Neural cell (in vitro differentiated cells): ENCODE measurements at regions not wholly inside any gene's neighbourhood (a gene's known extent, or its start where the extent isn't known, plus 50 kb on each side); places are given as distances from the start of the nearest gene placed in this dataset.

Experiments used
- H2AFZ ChIP-seq: fragments of 200-600, 300-800 bp; sonication (generic), shearing (Covaris generic); 2 replicates; pipeline ENCODE4 v1.6.0; 2014; ENCODE audit warnings: low read depth, mild to moderate bottlenecking, antibody characterized with exemption, low read length, moderate library complexity
- H3F3A ChIP-seq: fragments of 200-600 bp; shearing (Covaris generic); 2 replicates; pipeline ENCODE4 v1.6.1; 2016; ENCODE audit warnings: mild to moderate bottlenecking, moderate library complexity, mixed read lengths, antibody characterized with exemption, low read length; ENCODE audit not compliant: insufficient read depth, poor library complexity, severe bottlenecking
- H3K27ac ChIP-seq: fragments of 200-600, 300-800 bp; sonication (generic), shearing (Covaris generic); 2 replicates; pipeline ENCODE4 v1.5.1; 2014; ENCODE audit warnings: mild to moderate bottlenecking, low read length, moderate library complexity
- H3K27me3 ChIP-seq: fragments of 300-800, 200-600 bp; sonication (generic), shearing (Covaris generic); 2 replicates; pipeline ENCODE4 v1.6.0; 2014; ENCODE audit warnings: mild to moderate bottlenecking, low read depth, low read length, moderate library complexity; ENCODE audit not compliant: insufficient read depth
- H3K36me3 ChIP-seq: fragments of 300-800, 200-600 bp; sonication (generic), shearing (Covaris generic); 2 replicates; pipeline ENCODE4 v1.5.1; 2014; ENCODE audit warnings: mild to moderate bottlenecking, antibody characterized with exemption, low read length, moderate library complexity; ENCODE audit not compliant: insufficient read depth
- H3K4me2 ChIP-seq: fragments of 300-800, 200-600 bp; sonication (generic), shearing (Covaris generic); 2 replicates; pipeline ENCODE4 v1.6.0; 2014; ENCODE audit warnings: mild to moderate bottlenecking, low read length
- H3K4me3 ChIP-seq: fragments of 300-800, 200-600 bp; sonication (generic), shearing (Covaris generic); 2 replicates; pipeline ENCODE4 v1.5.1; 2014; ENCODE audit warnings: mild to moderate bottlenecking, low read length, moderate library complexity
- H3K79me2 ChIP-seq: fragments of 200-600 bp; shearing (Covaris generic); replicated peaks from 2 replicates; pipeline ENCODE4 v1.6.0; 2014; ENCODE audit warnings: mild to moderate bottlenecking, low read length, moderate library complexity; ENCODE audit not compliant: insufficient read depth
- H3K9ac ChIP-seq: fragments of 300-800, 200-600 bp; sonication (generic), shearing (Covaris generic); 2 replicates; pipeline ENCODE4 v1.6.1; 2016; ENCODE audit warnings: mild to moderate bottlenecking, low read length, mixed read lengths
- H3K9me2 ChIP-seq: fragments of 200-600 bp; shearing (Covaris generic); 2 replicates; pipeline ENCODE4 v1.6.1; 2016; ENCODE audit warnings: mild to moderate bottlenecking, low read length, mixed read lengths; ENCODE audit not compliant: insufficient read depth
- H3K9me3 ChIP-seq: fragments of 200-600, 300-800 bp; sonication (generic), shearing (Covaris generic); 2 replicates; pipeline ENCODE4 v1.6.1; 2016; ENCODE audit warnings: mild to moderate bottlenecking, mixed run types, low read length, moderate library complexity, mixed read lengths
- H4K20me1 ChIP-seq: fragments of 200-600 bp; shearing (Covaris generic); 2 replicates; pipeline ENCODE4 v1.6.1; 2016; ENCODE audit warnings: mild to moderate bottlenecking, mixed run types; ENCODE audit not compliant: insufficient read depth
- CTCF ChIP-seq: fragments of 450-650 bp; IDR thresholded peaks from 2 replicates; pipeline ENCODE4 v1.5.1; 2014; ENCODE audit warnings: antibody characterized with exemption, mild to moderate bottlenecking, moderate library complexity; ENCODE audit not compliant: poor library complexity, severe bottlenecking
- EP300 ChIP-seq: fragments of 450-650 bp; conservative IDR thresholded peaks from 2 replicates; pipeline ENCODE4 v1.6.1; 2014; ENCODE audit warnings: antibody characterized with exemption, mild to moderate bottlenecking, moderate library complexity; ENCODE audit not compliant: poor library complexity, severe bottlenecking
- EZH2 ChIP-seq: fragments of 200-600, 300-800 bp; shearing (Covaris generic), sonication (generic); IDR thresholded peaks from 2 replicates; pipeline ENCODE4 v1.6.1; 2014; ENCODE audit warnings: antibody characterized with exemption, low read length, borderline replicate concordance, mild to moderate bottlenecking; ENCODE audit not compliant: insufficient read depth, poor library complexity, severe bottlenecking
- MXI1 ChIP-seq: fragments of 450-650 bp; conservative IDR thresholded peaks from 2 replicates; pipeline ENCODE4 v1.6.1; 2014; ENCODE audit warnings: antibody characterized with exemption, mild to moderate bottlenecking; ENCODE audit not compliant: poor library complexity, severe bottlenecking
- POLR2AphosphoS5 ChIP-seq: IDR thresholded peaks from 2 replicates; pipeline ENCODE4 v1.6.1; 2012
- RAD21 ChIP-seq: fragments of 450-650 bp; conservative IDR thresholded peaks from 2 replicates; pipeline ENCODE4 v1.6.1; 2014; ENCODE audit warnings: antibody characterized with exemption, mild to moderate bottlenecking, moderate library complexity
- REST ChIP-seq: IDR thresholded peaks from 2 replicates; pipeline ENCODE4 v1.6.1; 2012; ENCODE audit warnings: borderline replicate concordance
- SMC3 ChIP-seq: fragments of 450-650 bp; conservative IDR thresholded peaks from 2 replicates; pipeline ENCODE4 v1.6.1; 2014; ENCODE audit warnings: antibody characterized with exemption, mild to moderate bottlenecking, moderate library complexity; ENCODE audit not compliant: poor library complexity
- TAF1 ChIP-seq: IDR thresholded peaks from 2 replicates; pipeline ENCODE4 v1.6.1; 2012; ENCODE audit warnings: low read depth

GRCh38 chr7:132072873-132073272 lies 503.4 kb downstream of the PLXNA4 start:
- no peaks in the 10 kb centered on the region for H3K36me3 ChIP-seq
- H3K4me3 ChIP-seq: no peak overlapping the region
- H3K9me2 ChIP-seq: no peaks in the 10 kb centered on the region
- no peak overlapping the region for H3K9ac ChIP-seq
- no peaks in the 10 kb centered on the region for H3F3A ChIP-seq
- no peaks in the 10 kb centered on the region for H3K27me3 ChIP-seq
- H3K79me2 ChIP-seq: no peaks in the 10 kb centered on the region
- H2AFZ ChIP-seq: no peak overlapping the region
- H3K9me3 ChIP-seq: no peaks in the 10 kb centered on the region
- TF ChIP-seq EP300 (peak; percentile 60), MXI1 (no peak)
- H3K27ac ChIP-seq: no peak overlapping the region
- no peak overlapping the region for H3K4me2 ChIP-seq
- no peaks in the 10 kb centered on the region for H4K20me1 ChIP-seq

- H3K27ac ChIP-seq: no peak overlapping the region
- H3K4me2 ChIP-seq: no peak overlapping the region
- H3K4me3 ChIP-seq: no peak overlapping the region
- no peaks in the 10 kb centered on the region for H4K20me1 ChIP-seq
- no peaks in the 10 kb centered on the region for H3K9me2 ChIP-seq
- no peaks in the 10 kb centered on the region for H3K27me3 ChIP-seq
- H3F3A ChIP-seq: no peaks in the 10 kb centered on the region
- no peaks in the 10 kb centered on the region for H3K79me2 ChIP-seq
- no peak overlapping the region for H2AFZ ChIP-seq
- H3K36me3 ChIP-seq: no peaks in the 10 kb centered on the region
- TF ChIP-seq TAF1: no peak
- no peak for TF ChIP-seq EP300
- no peak for TF ChIP-seq CTCF
- no peak for TF ChIP-seq RAD21
- TF ChIP-seq MXI1: no peak
- TF ChIP-seq EZH2: no peak
- TF ChIP-seq SMC3: no peak
- TF ChIP-seq POLR2AphosphoS5: no peak
- TF ChIP-seq REST: no peak
- H3K9me3 ChIP-seq: no peaks in the 10 kb centered on the region
- H3K9ac ChIP-seq: no peak overlapping the region
Observed at GRCh38 chr7:132072165-132072564, 504.1 kb downstream of the PLXNA4 start.

- no peak for TF ChIP-seq TAF1
- TF ChIP-seq CTCF: no peak
- TF ChIP-seq SMC3: no peak
- no peak for TF ChIP-seq EP300
- TF ChIP-seq MXI1: no peak
- H3K9ac ChIP-seq: no peak overlapping the region
- no peaks in the 10 kb centered on the region for H3K27me3 ChIP-seq
- no peak overlapping the region for H3K4me2 ChIP-seq
- H3K9me3 ChIP-seq: no peaks in the 10 kb centered on the region
- H4K20me1 ChIP-seq: no peaks in the 10 kb centered on the region
- H3K4me3 ChIP-seq: no peak overlapping the region
- H3K9me2 ChIP-seq: no peaks in the 10 kb centered on the region
- H3K79me2 ChIP-seq: no peaks in the 10 kb centered on the region
- H3K36me3 ChIP-seq: no peaks in the 10 kb centered on the region
- H2AFZ ChIP-seq: no peak overlapping the region
- H3K27ac ChIP-seq: no peak overlapping the region
- H3F3A ChIP-seq: no peaks in the 10 kb centered on the region
Observed at GRCh38 chr7:132069306-132069705, 507.0 kb downstream of the PLXNA4 start.
